ENCODE measurements at regions not wholly inside any gene's neighbourhood (a gene's known extent, or its start where the extent isn't known, plus 50 kb on each side); places are given as distances from the start of the nearest gene placed in this dataset.

DNA sequence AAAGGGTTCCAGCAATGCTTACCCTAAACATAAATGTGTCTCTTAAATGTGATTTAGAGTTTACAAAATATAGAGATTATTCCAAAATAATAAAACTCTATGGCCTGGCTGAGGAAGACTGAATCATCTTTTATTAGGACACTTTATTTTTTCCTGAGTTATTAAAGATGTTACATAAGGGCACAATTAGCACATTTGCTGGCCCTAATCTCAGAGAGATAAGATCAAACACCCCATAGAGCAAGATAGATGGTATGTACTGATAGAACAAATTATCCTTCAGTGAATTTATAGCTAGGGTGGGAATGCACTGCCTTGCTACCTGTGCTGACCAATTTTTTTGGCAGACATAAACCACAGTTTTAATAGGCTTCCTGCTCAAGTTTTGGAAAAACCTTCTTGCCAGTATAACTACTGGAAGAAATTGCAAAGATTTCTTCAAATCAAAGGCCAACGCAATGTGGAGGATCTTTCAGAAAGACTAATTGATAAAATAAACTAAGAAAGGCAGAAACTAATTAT lies 367.1 kb upstream of the MPDZ start:
- no peak overlapping the region for H3K4me3 ChIP-seq
- no peaks in the 10 kb centered on the region for H3K9me3 ChIP-seq
- H3K27me3 ChIP-seq: no peaks in the 10 kb centered on the region
- DNase-seq (ENCODE audit: extremely low spot score): no peak
- H3K36me3 ChIP-seq: no peaks in the 10 kb centered on the region
- intact Hi-C loops (cut with DNase I): no loop called here
- no peak overlapping the region for H3K27ac ChIP-seq (replicated peaks in 1 of 4)
- TF ChIP-seq, protein P1, sequence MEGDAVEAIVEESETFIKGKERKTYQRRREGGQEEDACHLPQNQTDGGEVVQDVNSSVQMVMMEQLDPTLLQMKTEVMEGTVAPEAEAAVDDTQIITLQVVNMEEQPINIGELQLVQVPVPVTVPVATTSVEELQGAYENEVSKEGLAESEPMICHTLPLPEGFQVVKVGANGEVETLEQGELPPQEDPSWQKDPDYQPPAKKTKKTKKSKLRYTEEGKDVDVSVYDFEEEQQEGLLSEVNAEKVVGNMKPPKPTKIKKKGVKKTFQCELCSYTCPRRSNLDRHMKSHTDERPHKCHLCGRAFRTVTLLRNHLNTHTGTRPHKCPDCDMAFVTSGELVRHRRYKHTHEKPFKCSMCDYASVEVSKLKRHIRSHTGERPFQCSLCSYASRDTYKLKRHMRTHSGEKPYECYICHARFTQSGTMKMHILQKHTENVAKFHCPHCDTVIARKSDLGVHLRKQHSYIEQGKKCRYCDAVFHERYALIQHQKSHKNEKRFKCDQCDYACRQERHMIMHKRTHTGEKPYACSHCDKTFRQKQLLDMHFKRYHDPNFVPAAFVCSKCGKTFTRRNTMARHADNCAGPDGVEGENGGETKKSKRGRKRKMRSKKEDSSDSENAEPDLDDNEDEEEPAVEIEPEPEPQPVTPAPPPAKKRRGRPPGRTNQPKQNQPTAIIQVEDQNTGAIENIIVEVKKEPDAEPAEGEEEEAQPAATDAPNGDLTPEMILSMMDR (IDR thresholded peaks at IDR 0.05): no peak
- no peak for TF ChIP-seq EP300 (IDR thresholded peaks at IDR 0.05)
- WGBS: 76% methylated on average over 1 of the region's 1 CpG
- H3K4me1 ChIP-seq: peaks cover 0 to 12% (median 6%) of the 10 kb centered on the region in 4 donors

DNA sequence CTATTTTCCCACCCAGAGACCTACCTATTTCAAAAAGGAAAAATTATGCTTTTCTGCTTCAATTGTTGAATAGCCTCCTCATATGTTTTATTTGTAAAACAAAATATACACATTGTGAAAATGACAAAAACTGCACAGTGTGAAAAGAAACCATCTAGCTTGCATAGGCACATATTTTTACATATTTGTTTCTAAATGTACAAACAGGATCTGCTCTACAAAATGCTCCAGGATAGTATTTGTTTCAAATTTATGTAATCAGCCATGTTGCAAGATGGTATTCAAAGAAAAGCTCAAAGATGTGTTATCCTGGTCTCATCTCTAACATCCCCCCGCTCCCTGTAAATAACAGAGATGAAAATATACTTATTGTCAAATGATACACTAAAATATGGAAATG lies 366.1 kb upstream of the MPDZ start:
- 100% methylated on average over 1 of the region's 1 CpG for WGBS
- intact Hi-C loops (cut with DNase I): no loop called here
- no peaks in the 10 kb centered on the region for H3K36me3 ChIP-seq

DNA sequence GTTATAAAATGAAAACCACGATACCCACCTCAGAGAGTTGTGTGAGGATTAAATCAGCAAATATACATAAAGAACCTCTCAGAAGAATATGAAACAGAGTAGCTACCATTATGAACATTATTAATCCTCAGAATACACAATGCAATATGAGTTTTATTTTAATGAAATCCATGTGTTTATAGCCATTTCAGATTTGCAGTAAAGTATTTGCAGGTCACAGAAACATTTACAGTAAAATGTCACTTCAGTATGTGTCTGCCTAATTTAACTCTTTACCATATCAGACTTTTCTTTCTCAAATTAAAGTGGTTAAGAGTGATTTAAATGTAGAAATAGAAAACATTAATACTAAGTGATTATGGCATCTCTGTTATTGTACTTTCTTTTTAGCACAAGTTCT lies 365.2 kb upstream of the MPDZ start:
- no peaks in the 10 kb centered on the region for H3K36me3 ChIP-seq
- peaks cover 0 to 10% (median 4%) of the 10 kb centered on the region in 4 donors for H3K4me1 ChIP-seq
- H3K4me3 ChIP-seq: no peak overlapping the region
- no peak for TF ChIP-seq POLR2A (IDR thresholded peaks at IDR 0.05; ENCODE audit: low read depth)
- no peak for TF ChIP-seq EP300 (IDR thresholded peaks at IDR 0.05)
- TF ChIP-seq, protein P1 (IDR thresholded peaks at IDR 0.05): no peak
- TF ChIP-seq POLR2AphosphoS5 (IDR thresholded peaks at IDR 0.05): no peak
- no peaks in the 10 kb centered on the region for H3K9me3 ChIP-seq
- intact Hi-C loops (cut with DNase I): no loop called here
- DNase-seq (ENCODE audit: extremely low spot score): no peak
- 76% methylated on average over 1 of the region's 1 CpG for WGBS
- no peak overlapping the region for H3K27ac ChIP-seq (replicated peaks in 1 of 4)
- H3K27me3 ChIP-seq: no peaks in the 10 kb centered on the region

More for the DNA sequence above, 366.1 kb upstream of the MPDZ start:
- TF ChIP-seq, protein P1 (IDR thresholded peaks at IDR 0.05): no peak
- Histone ChIP-seq H3K9me3 (no peaks in the 10 kb centered on the region), H3K4me1 (peaks cover 0 to 10% (median 4%) of the 10 kb centered on the region in 4 donors), H3K27ac (replicated peaks in 1 of 4) (no peak overlapping the region), H3K27me3 (no peaks in the 10 kb centered on the region), H3K4me3 (no peak overlapping the region)
- DNase-seq (ENCODE audit: extremely low spot score): no peak

DNA sequence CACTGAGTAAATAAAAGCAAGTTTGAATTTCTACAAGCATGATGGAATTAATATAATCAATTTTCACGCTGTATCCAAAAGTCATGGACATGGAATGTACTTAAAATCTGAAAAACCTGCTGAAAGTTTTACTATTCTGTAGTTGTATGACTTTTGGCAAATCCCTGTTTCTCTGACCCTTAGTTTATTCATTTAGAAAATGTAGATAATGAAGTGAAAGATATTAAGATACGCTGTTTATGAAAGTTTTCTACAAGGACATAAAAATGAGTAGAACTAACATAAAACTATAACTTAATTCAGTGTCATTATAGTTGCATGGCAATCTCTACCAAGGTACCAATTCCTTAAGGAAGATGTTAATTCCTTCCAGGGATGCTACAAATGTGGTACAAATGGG lies 363.2 kb upstream of the MPDZ start:
- intact Hi-C loops (cut with DNase I): no loop called here
- TF ChIP-seq EP300 (IDR thresholded peaks at IDR 0.05) (no peak), POLR2AphosphoS5 (IDR thresholded peaks at IDR 0.05) (no peak), POLR2A (IDR thresholded peaks at IDR 0.05; ENCODE audit: low read depth) (no peak)
- TF ChIP-seq, protein P1 (IDR thresholded peaks at IDR 0.05): no peak
- no peaks in the 10 kb centered on the region for H3K27me3 ChIP-seq
- no peak for DNase-seq (ENCODE audit: extremely low spot score)
- H3K4me3 ChIP-seq: no peak overlapping the region
- H3K36me3 ChIP-seq: no peaks in the 10 kb centered on the region
- H3K27ac ChIP-seq (replicated peaks in 1 of 4): no peak overlapping the region
- no peaks in the 10 kb centered on the region for H3K9me3 ChIP-seq
- peaks cover 0 to 10% (median 4%) of the 10 kb centered on the region in 4 donors for H3K4me1 ChIP-seq
- WGBS: 96% methylated on average over 2 of the region's 2 CpGs

DNA sequence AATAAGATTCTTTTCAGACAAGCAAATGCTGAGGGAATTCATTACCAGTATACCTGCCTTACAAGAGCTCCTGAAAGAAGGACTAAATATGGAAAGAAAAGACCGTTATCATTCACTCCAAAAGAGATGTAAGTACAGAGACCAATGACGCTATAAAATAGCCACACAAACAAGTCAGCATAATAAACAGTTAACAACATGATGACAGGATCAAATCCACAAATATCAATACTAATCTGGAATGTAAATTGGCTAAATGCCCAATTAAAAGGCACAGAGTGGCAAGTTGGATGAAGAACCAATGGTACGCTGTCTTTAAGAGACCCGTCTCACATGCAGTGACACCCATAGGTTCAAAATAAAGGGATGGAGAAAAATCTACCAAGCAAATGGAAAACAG lies 349.6 kb upstream of the MPDZ start:
- Histone ChIP-seq H3K4me1 (no peaks in the 10 kb centered on the region), H3K4me3 (no peak overlapping the region), H3K9me3 (peaks cover 0 to 8% (median 3%) of the 10 kb centered on the region in 4 donors), H3K27me3 (no peaks in the 10 kb centered on the region), H3K27ac (replicated peaks in 1 of 4) (no peak overlapping the region), H3K36me3 (no peaks in the 10 kb centered on the region)
- no peak for DNase-seq (ENCODE audit: extremely low spot score)
- intact Hi-C loops (cut with DNase I): loop anchor here (5.0 kb wide), 1 partner anchor 42 kb away; no protein-coding TSS in a partner anchor
- no peak for TF ChIP-seq POLR2AphosphoS5 (IDR thresholded peaks at IDR 0.05)
- TF ChIP-seq, protein P1 (IDR thresholded peaks at IDR 0.05): no peak
- no peak for TF ChIP-seq POLR2A (IDR thresholded peaks at IDR 0.05; ENCODE audit: low read depth)
- TF ChIP-seq EP300 (IDR thresholded peaks at IDR 0.05): no peak
- 81% methylated on average over 4 of the region's 4 CpGs for WGBS

Data from esophagus muscularis mucosa (tissue), 4 donors.